ENCODE measurements at regions not wholly inside any gene's neighbourhood (a gene's known extent, or its start where the extent isn't known, plus 50 kb on each side); places are given as distances from the start of the nearest gene placed in this dataset.

DNA sequence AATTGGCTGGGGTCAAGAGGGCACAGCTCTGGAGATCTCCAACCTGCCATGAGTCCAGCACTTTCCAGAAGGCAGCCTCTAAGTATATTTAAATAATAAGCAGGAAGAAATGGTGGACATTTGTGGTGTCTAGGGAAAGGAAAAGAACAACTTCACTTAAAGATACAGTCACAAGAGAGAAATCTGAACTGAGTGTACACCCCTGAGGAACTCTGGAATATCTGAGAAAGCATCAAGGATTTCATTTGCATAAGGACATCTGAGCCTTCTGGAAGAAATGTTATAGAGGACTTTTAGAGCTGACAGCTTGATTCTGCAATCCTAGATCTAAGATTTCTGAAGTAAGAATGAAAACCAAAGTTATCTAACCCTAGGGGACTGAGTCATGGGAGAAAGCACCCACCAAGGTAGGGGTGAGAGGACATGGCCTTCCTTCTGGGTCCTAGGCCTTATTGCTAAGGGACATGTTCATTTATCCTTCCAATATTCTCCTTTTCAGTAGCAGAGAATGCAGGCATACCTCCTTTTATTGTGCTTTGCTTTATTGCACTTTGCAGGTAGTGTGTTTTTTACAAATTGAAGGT lies 253.4 kb upstream of the SLC24A2 start:
- no peaks in the 10 kb centered on the region for H3K36me3 Mint-ChIP-seq (ENCODE audit: low read depth)
- ATAC-seq (ENCODE audit: low read depth), result no peak
- POLR2A ChIA-PET, result no interaction called here
- no peaks in the 10 kb centered on the region for H3K9me3 Mint-ChIP-seq
- DNase-seq, result no peak
- TF ChIP-seq, protein P1, sequence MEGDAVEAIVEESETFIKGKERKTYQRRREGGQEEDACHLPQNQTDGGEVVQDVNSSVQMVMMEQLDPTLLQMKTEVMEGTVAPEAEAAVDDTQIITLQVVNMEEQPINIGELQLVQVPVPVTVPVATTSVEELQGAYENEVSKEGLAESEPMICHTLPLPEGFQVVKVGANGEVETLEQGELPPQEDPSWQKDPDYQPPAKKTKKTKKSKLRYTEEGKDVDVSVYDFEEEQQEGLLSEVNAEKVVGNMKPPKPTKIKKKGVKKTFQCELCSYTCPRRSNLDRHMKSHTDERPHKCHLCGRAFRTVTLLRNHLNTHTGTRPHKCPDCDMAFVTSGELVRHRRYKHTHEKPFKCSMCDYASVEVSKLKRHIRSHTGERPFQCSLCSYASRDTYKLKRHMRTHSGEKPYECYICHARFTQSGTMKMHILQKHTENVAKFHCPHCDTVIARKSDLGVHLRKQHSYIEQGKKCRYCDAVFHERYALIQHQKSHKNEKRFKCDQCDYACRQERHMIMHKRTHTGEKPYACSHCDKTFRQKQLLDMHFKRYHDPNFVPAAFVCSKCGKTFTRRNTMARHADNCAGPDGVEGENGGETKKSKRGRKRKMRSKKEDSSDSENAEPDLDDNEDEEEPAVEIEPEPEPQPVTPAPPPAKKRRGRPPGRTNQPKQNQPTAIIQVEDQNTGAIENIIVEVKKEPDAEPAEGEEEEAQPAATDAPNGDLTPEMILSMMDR (IDR thresholded peaks at IDR 0.05), result no peak
- peaks cover 33% of the 10 kb centered on the region for H3K4me1 Mint-ChIP-seq
- CTCF ChIA-PET, result interaction anchor here (1.2 kb wide), 1 partner anchor 440 kb away, joined by 3 read pairs; no protein-coding TSS in a partner anchor
- no peak overlapping the region for H3K4me3 Mint-ChIP-seq
- H3K27me3 Mint-ChIP-seq, result no peaks in the 10 kb centered on the region
- intact Hi-C loops (cut with micrococcal nuclease), result no loop called here
- no peak overlapping the region for H3K27ac Mint-ChIP-seq

DNA sequence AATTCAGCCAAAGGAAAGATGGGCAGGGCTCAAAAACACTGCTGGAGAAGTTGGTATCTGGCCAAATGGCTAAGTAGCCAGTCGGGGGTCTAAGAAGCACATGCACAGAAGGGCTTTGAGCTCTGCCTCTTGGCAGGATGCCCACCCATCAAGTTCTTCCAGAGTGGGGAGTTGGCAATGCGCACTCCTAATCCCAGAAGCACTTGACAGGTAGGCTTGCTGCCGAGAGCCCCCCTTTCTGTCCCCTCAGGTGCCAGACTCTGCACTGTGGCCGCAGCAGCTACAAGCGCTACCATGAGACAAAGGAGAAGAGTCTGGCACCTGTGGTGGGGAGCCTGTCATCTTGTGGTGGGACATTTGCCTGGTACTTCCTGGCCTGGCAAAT lies 252.9 kb upstream of the SLC24A2 start:
- ChIA-PET CTCF (no interaction called here), POLR2A (no interaction called here)
- Mint-ChIP-seq H3K4me1 (peaks cover 29% of the 10 kb centered on the region), H3K36me3 (ENCODE audit: low read depth) (no peaks in the 10 kb centered on the region), H3K27me3 (no peaks in the 10 kb centered on the region), H3K4me3 (no peak overlapping the region), H3K27ac (no peak overlapping the region), H3K9me3 (no peaks in the 10 kb centered on the region)
- TF ChIP-seq, protein P1 (IDR thresholded peaks at IDR 0.05), result no peak
- DNase-seq (no peak), ATAC-seq (ENCODE audit: low read depth) (no peak)
- intact Hi-C loops (cut with micrococcal nuclease), result no loop called here

DNA sequence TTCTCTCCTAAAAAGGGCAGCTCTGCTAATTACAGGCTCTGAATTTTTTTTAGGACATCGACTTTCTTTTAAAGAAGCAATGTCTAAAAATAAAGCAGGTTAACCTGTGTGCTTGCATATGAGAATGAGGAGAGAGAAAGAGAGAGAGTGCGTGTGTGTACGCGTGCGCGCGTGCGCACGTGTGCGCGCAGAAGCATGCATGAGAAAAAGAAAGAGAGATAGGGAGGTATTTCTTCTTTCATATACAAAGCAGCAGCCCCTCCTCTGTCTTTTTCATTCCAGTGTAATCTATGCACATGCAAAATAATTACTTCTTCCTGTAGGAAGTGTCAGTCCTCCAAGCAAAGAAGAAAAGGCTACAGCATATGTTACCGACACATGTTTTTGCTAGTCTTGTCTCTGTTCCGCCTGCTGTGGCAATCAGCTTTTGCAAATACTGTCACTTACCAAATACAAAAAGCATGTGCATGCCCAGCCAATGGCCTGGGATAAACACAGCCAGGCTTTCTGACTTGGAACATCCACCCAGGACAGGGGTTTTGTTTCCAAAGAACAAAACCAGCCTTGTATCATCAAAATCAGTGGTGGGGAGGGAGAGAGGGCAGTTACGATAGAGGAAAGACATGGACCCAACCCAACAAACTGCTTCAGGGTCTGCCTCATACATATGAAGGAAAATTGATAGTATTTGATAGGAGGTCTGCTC lies 252.3 kb upstream of the SLC24A2 start:
- Mint-ChIP-seq H3K27ac (no peak overlapping the region), H3K9me3 (no peaks in the 10 kb centered on the region), H3K36me3 (ENCODE audit: low read depth) (no peaks in the 10 kb centered on the region), H3K27me3 (no peaks in the 10 kb centered on the region), H3K4me1 (peaks cover 24% of the 10 kb centered on the region), H3K4me3 (no peak overlapping the region)
- DNase-seq (no peak), ATAC-seq (ENCODE audit: low read depth) (no peak)
- TF ChIP-seq, protein P1 (IDR thresholded peaks at IDR 0.05), result no peak
- POLR2A ChIA-PET, result no interaction called here
- intact Hi-C loops (cut with micrococcal nuclease), result no loop called here
- CTCF ChIA-PET, result interaction anchor here (0.9 kb wide), 1 partner anchor 900 kb away, joined by 3 read pairs; no protein-coding TSS in a partner anchor

- no peak overlapping the region for H3K4me3 Mint-ChIP-seq
- peaks cover 6% of the 10 kb centered on the region for H3K4me1 Mint-ChIP-seq
- no peaks in the 10 kb centered on the region for H3K9me3 Mint-ChIP-seq
- intact Hi-C loops (cut with micrococcal nuclease), result no loop called here
- H3K27ac Mint-ChIP-seq, result no peak overlapping the region
- H3K27me3 Mint-ChIP-seq, result peaks cover 3% of the 10 kb centered on the region
- DNase-seq (no peak), ATAC-seq (ENCODE audit: low read depth) (no peak)
- ChIA-PET POLR2A (no interaction called here), CTCF (no interaction called here)
- TF ChIP-seq, protein P1 (IDR thresholded peaks at IDR 0.05), result no peak
- H3K36me3 Mint-ChIP-seq (ENCODE audit: low read depth), result no peaks in the 10 kb centered on the region
Observed at GRCh38 chr9:20037699-20038098, 248.9 kb upstream of the SLC24A2 start.

- peaks cover 10% of the 10 kb centered on the region for H3K4me1 Mint-ChIP-seq
Observed at GRCh38 chr9:20033511-20033910, 244.7 kb upstream of the SLC24A2 start.

More at GRCh38 chr9:20033511-20033910, 244.7 kb upstream of the SLC24A2 start:
- intact Hi-C loops (cut with micrococcal nuclease), result no loop called here
- TF ChIP-seq, protein P1 (IDR thresholded peaks at IDR 0.05), result no peak
- H3K27me3 Mint-ChIP-seq, result peaks cover 5% of the 10 kb centered on the region
- no peaks in the 10 kb centered on the region for H3K9me3 Mint-ChIP-seq
- ChIA-PET POLR2A (no interaction called here), CTCF (no interaction called here)
- H3K36me3 Mint-ChIP-seq (ENCODE audit: low read depth), result no peaks in the 10 kb centered on the region
- no peak overlapping the region for H3K27ac Mint-ChIP-seq
- no peak overlapping the region for H3K4me3 Mint-ChIP-seq
- ATAC-seq (ENCODE audit: low read depth) (no peak), DNase-seq (no peak)
